ENCODE measurements at regions not wholly inside any gene's neighbourhood (a gene's known extent, or its start where the extent isn't known, plus 50 kb on each side); places are given as distances from the start of the nearest gene placed in this dataset.

DNA sequence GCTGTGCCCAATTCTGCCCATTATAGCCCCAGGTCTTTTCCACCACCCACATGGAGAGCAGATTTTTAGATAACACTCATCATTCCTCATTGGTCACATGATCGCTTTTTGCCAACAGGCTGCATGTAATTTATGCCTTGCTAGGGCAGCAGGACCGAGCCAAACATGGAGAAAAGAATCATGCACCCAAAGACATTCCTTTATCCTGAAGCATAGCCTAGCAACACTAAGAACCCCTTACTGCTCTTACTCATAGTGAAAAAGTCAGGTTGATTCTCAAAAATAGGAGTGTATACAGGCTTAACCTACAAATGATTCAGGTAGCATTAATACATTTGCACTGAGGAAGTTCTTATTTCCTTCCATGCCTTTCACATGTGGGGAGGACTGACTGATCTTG, 765.5 kb downstream of the NLGN4Y start:
- TF ChIP-seq, protein P1, sequence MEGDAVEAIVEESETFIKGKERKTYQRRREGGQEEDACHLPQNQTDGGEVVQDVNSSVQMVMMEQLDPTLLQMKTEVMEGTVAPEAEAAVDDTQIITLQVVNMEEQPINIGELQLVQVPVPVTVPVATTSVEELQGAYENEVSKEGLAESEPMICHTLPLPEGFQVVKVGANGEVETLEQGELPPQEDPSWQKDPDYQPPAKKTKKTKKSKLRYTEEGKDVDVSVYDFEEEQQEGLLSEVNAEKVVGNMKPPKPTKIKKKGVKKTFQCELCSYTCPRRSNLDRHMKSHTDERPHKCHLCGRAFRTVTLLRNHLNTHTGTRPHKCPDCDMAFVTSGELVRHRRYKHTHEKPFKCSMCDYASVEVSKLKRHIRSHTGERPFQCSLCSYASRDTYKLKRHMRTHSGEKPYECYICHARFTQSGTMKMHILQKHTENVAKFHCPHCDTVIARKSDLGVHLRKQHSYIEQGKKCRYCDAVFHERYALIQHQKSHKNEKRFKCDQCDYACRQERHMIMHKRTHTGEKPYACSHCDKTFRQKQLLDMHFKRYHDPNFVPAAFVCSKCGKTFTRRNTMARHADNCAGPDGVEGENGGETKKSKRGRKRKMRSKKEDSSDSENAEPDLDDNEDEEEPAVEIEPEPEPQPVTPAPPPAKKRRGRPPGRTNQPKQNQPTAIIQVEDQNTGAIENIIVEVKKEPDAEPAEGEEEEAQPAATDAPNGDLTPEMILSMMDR (IDR thresholded peaks at IDR 0.05), result no peak
- TF ChIP-seq POLR2A (IDR thresholded peaks at IDR 0.05), result no peak
